B cell (primary cell): ENCODE measurements at regions not wholly inside any gene's neighbourhood (a gene's known extent, or its start where the extent isn't known, plus 50 kb on each side); places are given as distances from the start of the nearest gene placed in this dataset.

ENCODE experiments used
- EZH2 ChIP-seq: IDR thresholded peaks from 2 replicates; pipeline ENCODE4 v1.6.1; 2012; ENCODE audit warnings: borderline replicate concordance, low read depth, mild to moderate bottlenecking, moderate library complexity, low read length; ENCODE audit not compliant: insufficient read depth, poor library complexity, severe bottlenecking
- TF ChIP-seq, protein P1 (sequence below): fragments of 200-600 bp; IDR thresholded peaks from one replicate; pipeline ENCODE4 v1.8.0; 2022; ENCODE audit warnings: antibody characterized with exemption, mild to moderate bottlenecking

DNA sequence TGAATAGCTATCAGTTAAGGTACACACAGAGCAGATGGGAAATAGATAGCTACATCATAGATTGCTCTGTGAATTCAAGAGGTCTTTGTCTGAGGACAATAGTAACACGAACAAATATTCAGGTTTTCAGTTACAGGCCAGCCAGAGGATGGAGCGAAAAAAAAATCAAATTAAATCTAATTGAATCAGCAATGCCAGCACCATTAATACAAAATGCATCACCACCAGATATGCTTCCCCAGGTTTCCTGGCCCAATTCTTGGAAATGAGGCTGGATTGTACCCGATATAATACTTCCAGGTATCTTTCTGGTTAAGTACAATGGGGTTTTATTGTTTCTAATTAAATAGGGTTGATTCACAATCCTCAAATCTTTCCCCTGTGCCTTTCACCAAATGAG is 975.8 kb upstream of the AUTS2 start:
- TF ChIP-seq, protein P1, sequence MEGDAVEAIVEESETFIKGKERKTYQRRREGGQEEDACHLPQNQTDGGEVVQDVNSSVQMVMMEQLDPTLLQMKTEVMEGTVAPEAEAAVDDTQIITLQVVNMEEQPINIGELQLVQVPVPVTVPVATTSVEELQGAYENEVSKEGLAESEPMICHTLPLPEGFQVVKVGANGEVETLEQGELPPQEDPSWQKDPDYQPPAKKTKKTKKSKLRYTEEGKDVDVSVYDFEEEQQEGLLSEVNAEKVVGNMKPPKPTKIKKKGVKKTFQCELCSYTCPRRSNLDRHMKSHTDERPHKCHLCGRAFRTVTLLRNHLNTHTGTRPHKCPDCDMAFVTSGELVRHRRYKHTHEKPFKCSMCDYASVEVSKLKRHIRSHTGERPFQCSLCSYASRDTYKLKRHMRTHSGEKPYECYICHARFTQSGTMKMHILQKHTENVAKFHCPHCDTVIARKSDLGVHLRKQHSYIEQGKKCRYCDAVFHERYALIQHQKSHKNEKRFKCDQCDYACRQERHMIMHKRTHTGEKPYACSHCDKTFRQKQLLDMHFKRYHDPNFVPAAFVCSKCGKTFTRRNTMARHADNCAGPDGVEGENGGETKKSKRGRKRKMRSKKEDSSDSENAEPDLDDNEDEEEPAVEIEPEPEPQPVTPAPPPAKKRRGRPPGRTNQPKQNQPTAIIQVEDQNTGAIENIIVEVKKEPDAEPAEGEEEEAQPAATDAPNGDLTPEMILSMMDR, result no peak
- no peak for TF ChIP-seq EZH2
